ENCODE measurements at regions not wholly inside any gene's neighbourhood (a gene's known extent, or its start where the extent isn't known, plus 50 kb on each side); places are given as distances from the start of the nearest gene placed in this dataset.

DNA sequence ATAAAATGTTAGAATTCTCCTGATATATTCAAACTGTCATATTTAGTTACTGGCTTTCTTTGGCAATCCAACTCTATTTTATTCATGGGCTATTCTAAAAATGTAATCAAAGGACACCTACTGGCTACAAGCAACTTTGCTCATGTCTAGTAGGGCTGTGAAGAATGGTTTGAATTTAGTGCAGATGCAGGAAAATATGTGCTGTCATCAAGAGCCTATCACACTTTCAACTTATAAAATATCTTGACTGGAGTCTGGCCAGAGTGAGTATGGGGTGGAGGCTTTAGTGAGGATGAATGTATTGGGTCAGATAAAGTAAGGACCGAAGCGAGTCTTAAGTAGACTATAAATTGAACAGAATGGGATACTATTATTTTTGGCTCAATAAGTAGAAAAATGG, 343.4 kb upstream of the SPRED2 start:
- H4K5ac ChIP-seq (ENCODE audit: low read length) = no peak overlapping the region
- no peak overlapping the region for H2BK120ac ChIP-seq (ENCODE audit: low read depth, low read length)
- H3K27me3 ChIP-seq (ENCODE audit: insufficient read depth, low read length, poor library complexity) = no peaks in the 10 kb centered on the region
- H4K8ac ChIP-seq (ENCODE audit: low read depth, low read length) = no peak overlapping the region
- no peak overlapping the region for H3K18ac ChIP-seq (ENCODE audit: low read length)
- no peaks in the 10 kb centered on the region for H3K79me1 ChIP-seq (ENCODE audit: low read length)
- H2BK15ac ChIP-seq (replicated peaks; ENCODE audit: low read depth) = no peak overlapping the region
- H2AK5ac ChIP-seq (ENCODE audit: low read length) = no peak overlapping the region
- H3K4me3 ChIP-seq (ENCODE audit: low read length) = no peak overlapping the region
- H2BK5ac ChIP-seq (ENCODE audit: low read length) = no peak overlapping the region
- no peak overlapping the region for H3K4ac ChIP-seq (ENCODE audit: low read depth, low read length)
- no peaks in the 10 kb centered on the region for H3K36me3 ChIP-seq (ENCODE audit: control insufficient read depth, insufficient read depth, low read length)
- no peak overlapping the region for H3K27ac ChIP-seq (ENCODE audit: low read depth, low read length)
- no peaks in the 10 kb centered on the region for H3K4me1 ChIP-seq (ENCODE audit: control insufficient read depth, low read depth, low read length)
- H3K56ac ChIP-seq (ENCODE audit: low read length) = no peak overlapping the region
- H3K9ac ChIP-seq (ENCODE audit: low read length) = no peak overlapping the region
- no CpG with 5 or more reads among the region's 2 CpGs for WGBS (ENCODE audit: extremely low coverage, insufficient coverage, low lambda C conversion rate)
- H3K23ac ChIP-seq (ENCODE audit: low read length) = no peak overlapping the region
- H3K79me2 ChIP-seq (ENCODE audit: control insufficient read depth, insufficient read depth, low read length) = no peaks in the 10 kb centered on the region
- no peak for DNase-seq
- no peak overlapping the region for H3K4me2 ChIP-seq (ENCODE audit: low read length)

DNA sequence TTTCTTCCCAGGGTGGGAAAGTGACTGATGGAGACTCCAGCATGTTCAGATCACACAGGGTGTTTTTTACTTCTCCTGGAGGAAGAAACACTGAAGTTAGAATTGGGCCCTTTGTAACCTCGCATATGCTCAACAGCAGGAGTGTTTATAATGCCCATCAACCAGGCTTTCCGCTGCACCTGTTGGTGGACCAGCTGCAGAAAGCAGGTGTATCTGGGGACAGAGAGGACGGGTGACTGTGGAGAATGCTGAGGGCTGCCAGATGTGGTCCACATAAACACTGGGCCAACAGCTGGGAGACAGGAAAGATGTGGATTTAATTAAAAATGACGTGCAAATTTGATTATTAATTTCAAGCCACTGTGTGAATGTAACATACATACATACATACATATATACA, 335.5 kb upstream of the SPRED2 start:
- Histone ChIP-seq H2AK5ac (ENCODE audit: low read length) (no peak overlapping the region), H3K23ac (ENCODE audit: low read length) (no peak overlapping the region), H2BK5ac (ENCODE audit: low read length) (no peak overlapping the region), H3K27ac (ENCODE audit: low read depth, low read length) (no peak overlapping the region), H3K18ac (ENCODE audit: low read length) (no peak overlapping the region), H4K8ac (ENCODE audit: low read depth, low read length) (no peak overlapping the region), H3K27me3 (ENCODE audit: insufficient read depth, low read length, poor library complexity) (no peaks in the 10 kb centered on the region), H3K36me3 (ENCODE audit: control insufficient read depth, insufficient read depth, low read length) (no peaks in the 10 kb centered on the region), H2BK15ac (replicated peaks; ENCODE audit: low read depth) (no peak overlapping the region), H3K4me2 (ENCODE audit: low read length) (no peak overlapping the region), H2BK120ac (ENCODE audit: low read depth, low read length) (no peak overlapping the region), H3K79me2 (ENCODE audit: control insufficient read depth, insufficient read depth, low read length) (no peaks in the 10 kb centered on the region), H3K4me3 (ENCODE audit: low read length) (no peak overlapping the region), H3K79me1 (ENCODE audit: low read length) (no peaks in the 10 kb centered on the region), H3K56ac (ENCODE audit: low read length) (no peak overlapping the region), H3K4ac (ENCODE audit: low read depth, low read length) (no peak overlapping the region), H3K4me1 (ENCODE audit: control insufficient read depth, low read depth, low read length) (no peaks in the 10 kb centered on the region), H4K5ac (ENCODE audit: low read length) (no peak overlapping the region), H3K9ac (ENCODE audit: low read length) (no peak overlapping the region)
- no peak for DNase-seq
- WGBS (ENCODE audit: extremely low coverage, insufficient coverage, low lambda C conversion rate) = no CpG with 5 or more reads among the region's 4 CpGs

- H3K9ac ChIP-seq (ENCODE audit: low read length) = no peak overlapping the region
- no CpG with 5 or more reads among the region's 6 CpGs for WGBS (ENCODE audit: extremely low coverage, insufficient coverage, low lambda C conversion rate)
- no peak for DNase-seq
- H3K4me1 ChIP-seq (ENCODE audit: control insufficient read depth, low read depth, low read length) = no peaks in the 10 kb centered on the region
- no peaks in the 10 kb centered on the region for H3K36me3 ChIP-seq (ENCODE audit: control insufficient read depth, insufficient read depth, low read length)
- no peaks in the 10 kb centered on the region for H3K79me1 ChIP-seq (ENCODE audit: low read length)
- H3K23ac ChIP-seq (ENCODE audit: low read length) = no peak overlapping the region
- no peak overlapping the region for H3K56ac ChIP-seq (ENCODE audit: low read length)
- no peaks in the 10 kb centered on the region for H3K79me2 ChIP-seq (ENCODE audit: control insufficient read depth, insufficient read depth, low read length)
- no peak overlapping the region for H3K4ac ChIP-seq (ENCODE audit: low read depth, low read length)
- no peak overlapping the region for H2BK5ac ChIP-seq (ENCODE audit: low read length)
- H4K5ac ChIP-seq (ENCODE audit: low read length) = no peak overlapping the region
- no peaks in the 10 kb centered on the region for H3K27me3 ChIP-seq (ENCODE audit: insufficient read depth, low read length, poor library complexity)
- H4K8ac ChIP-seq (ENCODE audit: low read depth, low read length) = no peak overlapping the region
- H2BK15ac ChIP-seq (replicated peaks; ENCODE audit: low read depth) = no peak overlapping the region
- H2AK5ac ChIP-seq (ENCODE audit: low read length) = no peak overlapping the region
- H3K4me2 ChIP-seq (ENCODE audit: low read length) = no peak overlapping the region
- H2BK120ac ChIP-seq (ENCODE audit: low read depth, low read length) = no peak overlapping the region
- H3K27ac ChIP-seq (ENCODE audit: low read depth, low read length) = no peak overlapping the region
- no peak overlapping the region for H3K18ac ChIP-seq (ENCODE audit: low read length)
- no peak overlapping the region for H3K4me3 ChIP-seq (ENCODE audit: low read length)
Observed at GRCh38 chr2:65766768-65767267, 334.4 kb upstream of the SPRED2 start.

GRCh38 chr2:65765376-65765775, 333.0 kb upstream of the SPRED2 start:
- Histone ChIP-seq H3K4me3 (ENCODE audit: low read length) (no peak overlapping the region), H4K5ac (ENCODE audit: low read length) (no peak overlapping the region), H3K56ac (ENCODE audit: low read length) (no peak overlapping the region), H3K9ac (ENCODE audit: low read length) (no peak overlapping the region), H3K79me2 (ENCODE audit: control insufficient read depth, insufficient read depth, low read length) (no peaks in the 10 kb centered on the region), H3K4me2 (ENCODE audit: low read length) (no peak overlapping the region), H3K4me1 (ENCODE audit: control insufficient read depth, low read depth, low read length) (no peaks in the 10 kb centered on the region), H3K36me3 (ENCODE audit: control insufficient read depth, insufficient read depth, low read length) (no peaks in the 10 kb centered on the region), H3K4ac (ENCODE audit: low read depth, low read length) (no peak overlapping the region), H2BK5ac (ENCODE audit: low read length) (no peak overlapping the region), H3K79me1 (ENCODE audit: low read length) (no peaks in the 10 kb centered on the region), H4K8ac (ENCODE audit: low read depth, low read length) (no peak overlapping the region), H3K27me3 (ENCODE audit: insufficient read depth, low read length, poor library complexity) (no peaks in the 10 kb centered on the region), H3K23ac (ENCODE audit: low read length) (no peak overlapping the region), H2AK5ac (ENCODE audit: low read length) (no peak overlapping the region), H2BK15ac (replicated peaks; ENCODE audit: low read depth) (no peak overlapping the region), H3K18ac (ENCODE audit: low read length) (no peak overlapping the region), H3K27ac (ENCODE audit: low read depth, low read length) (no peak overlapping the region), H2BK120ac (ENCODE audit: low read depth, low read length) (no peak overlapping the region)
- DNase-seq = peak; percentile 14
- whole genome bisulfite sequencing (ENCODE audit: extremely low coverage, insufficient coverage, low lambda C conversion rate) = no CpG with 5 or more reads among the region's 3 CpGs

GRCh38 chr2:65762068-65762467, 329.7 kb upstream of the SPRED2 start:
- Histone ChIP-seq H3K18ac (ENCODE audit: low read length) (no peak overlapping the region), H2BK120ac (ENCODE audit: low read depth, low read length) (no peak overlapping the region), H3K4me3 (ENCODE audit: low read length) (no peak overlapping the region), H3K56ac (ENCODE audit: low read length) (no peak overlapping the region), H4K8ac (ENCODE audit: low read depth, low read length) (no peak overlapping the region), H3K4me1 (ENCODE audit: control insufficient read depth, low read depth, low read length) (no peaks in the 10 kb centered on the region), H2BK5ac (ENCODE audit: low read length) (no peak overlapping the region), H3K79me2 (ENCODE audit: control insufficient read depth, insufficient read depth, low read length) (no peaks in the 10 kb centered on the region), H2AK5ac (ENCODE audit: low read length) (no peak overlapping the region), H3K23ac (ENCODE audit: low read length) (no peak overlapping the region), H2BK15ac (replicated peaks; ENCODE audit: low read depth) (no peak overlapping the region), H3K9ac (ENCODE audit: low read length) (no peak overlapping the region), H4K5ac (ENCODE audit: low read length) (no peak overlapping the region), H3K4ac (ENCODE audit: low read depth, low read length) (no peak overlapping the region), H3K27ac (ENCODE audit: low read depth, low read length) (no peak overlapping the region), H3K79me1 (ENCODE audit: low read length) (no peaks in the 10 kb centered on the region), H3K27me3 (ENCODE audit: insufficient read depth, low read length, poor library complexity) (no peaks in the 10 kb centered on the region), H3K36me3 (ENCODE audit: control insufficient read depth, insufficient read depth, low read length) (no peaks in the 10 kb centered on the region), H3K4me2 (ENCODE audit: low read length) (no peak overlapping the region)
- no CpG with 5 or more reads among the region's 3 CpGs for WGBS (ENCODE audit: extremely low coverage, insufficient coverage, low lambda C conversion rate)
- no peak for DNase-seq

DNA sequence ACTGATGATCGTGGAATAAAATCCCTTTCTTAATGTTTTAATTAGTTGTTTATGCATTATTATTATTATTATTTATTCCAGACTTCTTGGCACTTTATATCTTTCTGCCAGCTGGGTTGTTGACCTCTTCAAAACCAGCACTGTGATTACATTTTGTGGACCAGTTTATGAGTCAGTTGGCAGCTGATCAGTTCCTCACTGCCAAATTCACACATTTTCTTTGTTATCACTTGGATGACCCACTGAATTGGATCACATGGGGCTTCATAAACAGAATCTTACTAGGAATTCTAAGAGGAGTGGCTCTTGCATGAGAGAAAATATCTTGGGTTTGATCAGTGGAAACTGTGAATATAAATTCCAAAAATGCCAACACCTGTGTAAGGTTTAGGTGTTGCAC, 321.8 kb upstream of the SPRED2 start:
- H2BK15ac ChIP-seq (replicated peaks; ENCODE audit: low read depth) = no peak overlapping the region
- no peak overlapping the region for H4K5ac ChIP-seq (ENCODE audit: low read length)
- H2AK5ac ChIP-seq (ENCODE audit: low read length) = no peak overlapping the region
- H3K56ac ChIP-seq (ENCODE audit: low read length) = no peak overlapping the region
- H3K18ac ChIP-seq (ENCODE audit: low read length) = no peak overlapping the region
- H3K79me1 ChIP-seq (ENCODE audit: low read length) = no peaks in the 10 kb centered on the region
- no peak overlapping the region for H2BK5ac ChIP-seq (ENCODE audit: low read length)
- no peaks in the 10 kb centered on the region for H3K27me3 ChIP-seq (ENCODE audit: insufficient read depth, low read length, poor library complexity)
- H3K9ac ChIP-seq (ENCODE audit: low read length) = no peak overlapping the region
- WGBS (ENCODE audit: extremely low coverage, insufficient coverage, low lambda C conversion rate) = no CpG with 5 or more reads among the region's 1 CpG
- no peak for DNase-seq
- no peaks in the 10 kb centered on the region for H3K36me3 ChIP-seq (ENCODE audit: control insufficient read depth, insufficient read depth, low read length)
- H4K8ac ChIP-seq (ENCODE audit: low read depth, low read length) = no peak overlapping the region
- H3K23ac ChIP-seq (ENCODE audit: low read length) = no peak overlapping the region
- H3K4me3 ChIP-seq (ENCODE audit: low read length) = no peak overlapping the region
- H3K79me2 ChIP-seq (ENCODE audit: control insufficient read depth, insufficient read depth, low read length) = no peaks in the 10 kb centered on the region
- H3K27ac ChIP-seq (ENCODE audit: low read depth, low read length) = no peak overlapping the region
- H3K4me1 ChIP-seq (ENCODE audit: control insufficient read depth, low read depth, low read length) = no peaks in the 10 kb centered on the region
- H3K4ac ChIP-seq (ENCODE audit: low read depth, low read length) = no peak overlapping the region
- H3K4me2 ChIP-seq (ENCODE audit: low read length) = no peak overlapping the region
- H2BK120ac ChIP-seq (ENCODE audit: low read depth, low read length) = no peak overlapping the region

Measured in mesendoderm (in vitro differentiated cells).